GM23338 (cell line): ENCODE measurements at regions not wholly inside any gene's neighbourhood (a gene's known extent, or its start where the extent isn't known, plus 50 kb on each side); places are given as distances from the start of the nearest gene placed in this dataset.

Experiments
- ATAC-seq: fragments of 200-7000 bp; cut with Tn5 transposase; 3 replicates; pipeline ENCODE4 v1.9.1; 2020
- DNase-seq: peaks from one replicate; pipeline ENCODE4 v3.0.0-alpha.2; 2015; ENCODE audit warnings: low spot score
- H2AFZ ChIP-seq: fragments of 200-600 bp; sonication (generic); 2 replicates; pipeline ENCODE4 v1.8.0; 2016; ENCODE audit warnings: antibody characterized with exemption, mild to moderate bottlenecking, moderate library complexity
- H3F3A ChIP-seq: fragments of 200-600 bp; sonication (generic); replicated peaks from 2 replicates; pipeline ENCODE4 v1.8.0; 2017; ENCODE audit warnings: antibody characterized with exemption, mixed run types, low read depth
- H3K27ac ChIP-seq: fragments of 200-600 bp; sonication (generic); 2 replicates; pipeline ENCODE4 v1.6.1; 2016; ENCODE audit warnings: low read depth
- H3K27me3 ChIP-seq: fragments of 200-600 bp; sonication (generic); 2 replicates; pipeline ENCODE4 v1.8.0; 2016; ENCODE audit warnings: mild to moderate bottlenecking, mixed run types, moderate library complexity; ENCODE audit not compliant: insufficient read depth
- H3K36me3 ChIP-seq: fragments of 200-600 bp; sonication (generic); 2 replicates; pipeline ENCODE4 v1.8.0; 2016; ENCODE audit warnings: mild to moderate bottlenecking; ENCODE audit not compliant: insufficient read depth
- H3K4me1 ChIP-seq: fragments of 200-600 bp; sonication (generic); 2 replicates; pipeline ENCODE4 v1.8.0; 2016; ENCODE audit warnings: mild to moderate bottlenecking, moderate library complexity; ENCODE audit not compliant: insufficient read depth
- H3K4me2 ChIP-seq: fragments of 200-600 bp; sonication (generic); 2 replicates; pipeline ENCODE4 v1.7.1; 2017; ENCODE audit warnings: mixed run types
- H3K4me3 ChIP-seq: fragments of 200-600 bp; sonication (generic); 2 replicates; pipeline ENCODE4 v1.6.1; 2016; ENCODE audit warnings: mixed run types
- H3K79me2 ChIP-seq: fragments of 200-600 bp; sonication (generic); replicated peaks from 2 replicates; pipeline ENCODE4 v1.8.0; 2017; ENCODE audit warnings: mild to moderate bottlenecking; ENCODE audit not compliant: insufficient read depth
- H3K9me2 ChIP-seq: fragments of 200-600 bp; sonication (generic); 2 replicates; pipeline ENCODE4 v1.8.0; 2017; ENCODE audit not compliant: insufficient read depth
- H4K20me1 ChIP-seq: fragments of 200-600 bp; sonication (generic); replicated peaks from 2 replicates; pipeline ENCODE4 v1.8.0; 2017; ENCODE audit warnings: mild to moderate bottlenecking; ENCODE audit not compliant: insufficient read depth
- H3K27ac Mint-ChIP-seq: 2 replicates; pipeline ENCODE4 v1.8.0; 2020; ENCODE audit warnings: inconsistent platforms, mild to moderate bottlenecking, moderate library complexity, mixed read lengths
- H3K27me3 Mint-ChIP-seq: 3 replicates; pipeline ENCODE4 v1.8.0; 2022; ENCODE audit warnings: low read depth, mild to moderate bottlenecking, moderate library complexity, mixed read lengths, inconsistent platforms; ENCODE audit not compliant: insufficient read depth, poor library complexity
- H3K36me3 Mint-ChIP-seq: 3 replicates; pipeline ENCODE4 v1.8.0; 2021; ENCODE audit warnings: low read depth, mild to moderate bottlenecking, inconsistent platforms, moderate library complexity, mixed read lengths
- H3K4me1 Mint-ChIP-seq: 3 replicates; pipeline ENCODE4 v1.8.0; 2020; ENCODE audit warnings: mild to moderate bottlenecking, inconsistent platforms, mixed read lengths
- H3K4me3 Mint-ChIP-seq: 3 replicates; pipeline ENCODE4 v1.8.0; 2021; ENCODE audit warnings: moderate library complexity, mild to moderate bottlenecking, inconsistent platforms, mixed read lengths
- H3K9me3 Mint-ChIP-seq: 3 replicates; pipeline ENCODE4 v1.8.0; 2020; ENCODE audit warnings: moderate library complexity, mild to moderate bottlenecking, inconsistent platforms, mixed read lengths
- CREB1 ChIP-seq: fragments of 250-450 bp; sonication (Bioruptor Pico); IDR thresholded peaks from 2 replicates; pipeline ENCODE4 v1.5.0; 2020; ENCODE audit warnings: low read depth, mild to moderate bottlenecking, moderate library complexity
- CTCF ChIP-seq, 2 experiments: fragments of 200-600 bp in 1 of 2; sonication (generic) in 1 of 2; conservative IDR thresholded peaks; 2 replicates each; pipeline versions ENCODE4 v1.5.1 to v1.6.1; 2016 to 2017; ENCODE audit warnings: antibody characterized with exemption in 2 of 2, low read depth in 2 of 2, mild to moderate bottlenecking in 2 of 2, moderate library complexity in 1 of 2
- ETS1 ChIP-seq: IDR thresholded peaks from 2 replicates; pipeline ENCODE4 v1.6.1; 2016; ENCODE audit warnings: antibody characterized with exemption
- EZH2phosphoT487 ChIP-seq: fragments of 200-600 bp; sonication (generic); IDR thresholded peaks from one replicate; pipeline ENCODE4 v1.8.1; 2018; ENCODE audit warnings: antibody characterized with exemption; ENCODE audit not compliant: unreplicated experiment
- JUNB ChIP-seq: IDR thresholded peaks from one replicate; pipeline ENCODE4 v1.6.1; 2016; ENCODE audit warnings: antibody characterized with exemption; ENCODE audit not compliant: unreplicated experiment
- NANOG ChIP-seq: IDR thresholded peaks from 2 replicates; pipeline ENCODE4 v1.6.1; 2016; ENCODE audit warnings: antibody characterized with exemption, borderline replicate concordance
- REST ChIP-seq: IDR thresholded peaks from one replicate; pipeline ENCODE4 v1.6.1; 2018; ENCODE audit warnings: antibody characterized with exemption; ENCODE audit not compliant: unreplicated experiment
- ZNF331 ChIP-seq: fragments of 250-450 bp; sonication (Bioruptor Pico); IDR thresholded peaks from 2 replicates; pipeline ENCODE4 v1.5.0; 2020; ENCODE audit warnings: low read depth, mild to moderate bottlenecking, moderate library complexity
- ZNF462 ChIP-seq: fragments of 250-450 bp; sonication (Bioruptor Pico); IDR thresholded peaks from 2 replicates; pipeline ENCODE4 v1.5.0; 2020; ENCODE audit warnings: mild to moderate bottlenecking, moderate library complexity

DNA sequence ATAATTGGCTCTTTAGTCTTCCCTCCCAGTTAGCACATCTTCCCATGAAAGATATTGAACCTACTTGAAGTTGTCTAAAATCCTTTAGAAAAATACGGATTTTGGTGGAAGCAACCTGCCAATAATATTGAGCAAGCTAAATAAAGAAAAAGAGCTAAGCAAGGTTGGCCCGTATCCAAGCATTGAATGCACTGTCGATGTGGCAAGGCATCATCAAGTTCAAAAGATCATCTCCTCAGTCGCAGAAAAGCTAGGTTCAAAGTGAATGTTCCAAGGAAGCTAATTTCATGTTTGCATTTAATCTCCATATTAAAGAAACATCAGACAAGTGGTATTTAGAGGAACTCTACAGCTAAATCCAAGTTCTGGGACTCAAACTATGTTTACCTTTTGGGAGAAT lies 206.0 kb downstream of the MTERF1 start:
- TF ChIP-seq NANOG: no peak
- no peak for TF ChIP-seq JUNB
- no peak for TF ChIP-seq EZH2phosphoT487
- TF ChIP-seq ETS1: no peak
- TF ChIP-seq CREB1 (CRISPR knock-in tag): no peak
- TF ChIP-seq REST: no peak
- TF ChIP-seq ZNF331: no peak
- no peak for TF ChIP-seq CTCF (conservative IDR thresholded peaks at IDR 0.05; ENCODE audit: low read depth in 2 of 2)
- no peak for TF ChIP-seq ZNF462 (CRISPR knock-in tag)
- DNase-seq (no peak), ATAC-seq (no peak)
- Histone ChIP-seq H4K20me1 (no peaks in the 10 kb centered on the region), H3F3A (no peaks in the 10 kb centered on the region), H3K4me1 (no peaks in the 10 kb centered on the region), H3K9me2 (no peaks in the 10 kb centered on the region), H3K27me3 (no peaks in the 10 kb centered on the region), H2AFZ (no peak overlapping the region), H3K4me3 (no peak overlapping the region), H3K27ac (no peak overlapping the region), H3K4me2 (no peak overlapping the region), H3K79me2 (no peaks in the 10 kb centered on the region), H3K36me3 (no peaks in the 10 kb centered on the region)
- peaks cover 2% of the 10 kb centered on the region for H3K27me3 Mint-ChIP-seq
- no peaks in the 10 kb centered on the region for H3K4me1 Mint-ChIP-seq
- H3K4me3 Mint-ChIP-seq: no peak overlapping the region
- peaks cover 1% of the 10 kb centered on the region; the same call in 2 of the 3 replicates for H3K36me3 Mint-ChIP-seq
- peaks cover 4% of the 10 kb centered on the region; the same call in 2 of the 3 replicates for H3K9me3 Mint-ChIP-seq
- no peak overlapping the region for H3K27ac Mint-ChIP-seq
